Neural crest cell (in vitro differentiated cells): ENCODE measurements at regions not wholly inside any gene's neighbourhood (a gene's known extent, or its start where the extent isn't known, plus 50 kb on each side); places are given as distances from the start of the nearest gene placed in this dataset.
"Not testable (repeated sequence)": the region's sequence is repeated elsewhere in the genome, so short reads cannot be mapped to it uniquely, and the experiment has no call there.

Source experiments
- DNase-seq: peaks from one replicate; pipeline ENCODE4 v3.0.0; 2021; ENCODE audit warnings: low read depth, mixed read lengths, low spot score
- H3K27ac Mint-ChIP-seq: one replicate; pipeline ENCODE4 v1.8.0; 2021; ENCODE audit warnings: mild to moderate bottlenecking, mixed read lengths; ENCODE audit not compliant: unreplicated experiment
- H3K27me3 Mint-ChIP-seq: 2 replicates; pipeline ENCODE4 v1.8.0; 2021; ENCODE audit warnings: low read depth, mild to moderate bottlenecking, mixed read lengths
- H3K36me3 Mint-ChIP-seq: 2 replicates; pipeline ENCODE4 v1.8.0; 2021; ENCODE audit warnings: low read depth, mild to moderate bottlenecking, mixed read lengths
- H3K4me1 Mint-ChIP-seq: 2 replicates; pipeline ENCODE4 v1.8.0; 2021; ENCODE audit warnings: mixed read lengths
- H3K4me3 Mint-ChIP-seq: one replicate; pipeline ENCODE4 v1.8.0; 2021; ENCODE audit warnings: mild to moderate bottlenecking, mixed read lengths
- H3K9me3 Mint-ChIP-seq: 2 replicates; pipeline ENCODE4 v1.8.0; 2021; ENCODE audit warnings: mixed read lengths
- CTCF ChIP-seq: fragments of 200-600 bp; sonication (generic); conservative IDR thresholded peaks from 2 replicates; pipeline ENCODE4 v1.5.0; 2021; ENCODE audit warnings: antibody characterized with exemption, mild to moderate bottlenecking

- DNase-seq: no peak
- H3K27ac Mint-ChIP-seq: no peak overlapping the region
- H3K4me1 Mint-ChIP-seq: no peaks in the 10 kb centered on the region
- H3K4me3 Mint-ChIP-seq: no peak overlapping the region
- no peak for TF ChIP-seq CTCF
- H3K27me3 Mint-ChIP-seq: no peaks in the 10 kb centered on the region
- H3K36me3 Mint-ChIP-seq: no peaks in the 10 kb centered on the region
- peaks cover 13% of the 10 kb centered on the region for H3K9me3 Mint-ChIP-seq
Observed at GRCh38 chr4:180356766-180357165, 1886.4 kb upstream of the TENM3 start.

DNA sequence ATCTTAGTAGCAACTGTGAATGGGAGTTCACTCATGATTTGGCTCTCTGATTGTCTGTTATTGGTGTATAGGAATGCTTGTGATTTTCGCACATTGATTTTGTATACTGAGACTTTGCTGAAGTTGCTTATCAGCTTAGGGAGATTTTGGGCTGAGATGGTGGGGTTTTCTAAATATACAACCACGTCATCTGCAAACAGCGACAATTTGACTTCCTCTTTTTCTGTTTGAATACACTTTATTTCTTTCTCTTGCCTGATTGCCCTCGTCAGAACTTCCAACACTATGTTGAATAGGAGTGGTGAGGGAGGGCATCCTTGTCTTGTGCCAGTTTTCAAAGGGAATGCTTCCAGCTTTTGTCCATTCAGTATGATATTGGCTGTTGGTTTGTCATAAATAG is 1883.1 kb upstream of the TENM3 start:
- not testable (repeated sequence) for H3K27ac Mint-ChIP-seq, H3K9me3 Mint-ChIP-seq, DNase-seq

DNA sequence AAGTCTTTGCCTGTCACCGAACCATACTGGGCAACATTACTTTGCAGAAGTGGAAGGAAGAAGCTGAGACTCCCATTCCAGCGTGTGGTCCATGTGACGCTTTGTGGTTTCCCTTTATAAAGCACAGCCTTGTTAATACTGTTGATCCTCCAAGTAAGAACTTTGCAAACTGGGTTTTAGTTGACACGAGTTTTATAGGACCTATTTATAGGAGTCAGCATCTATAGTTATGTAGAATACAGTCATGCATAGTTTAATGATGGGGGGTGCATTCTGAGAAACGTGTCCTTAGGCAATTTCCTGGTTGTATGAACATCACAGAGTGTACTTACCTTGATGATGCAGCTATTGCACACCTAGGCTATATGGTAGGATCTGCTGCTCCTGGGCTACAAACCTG is 1879.4 kb upstream of the TENM3 start:
- TF ChIP-seq CTCF: no peak
- no peak overlapping the region for H3K4me3 Mint-ChIP-seq
- H3K27ac Mint-ChIP-seq: no peak overlapping the region
- no peaks in the 10 kb centered on the region for H3K36me3 Mint-ChIP-seq
- H3K27me3 Mint-ChIP-seq: no peaks in the 10 kb centered on the region
- DNase-seq: no peak
- no peaks in the 10 kb centered on the region for H3K4me1 Mint-ChIP-seq
- peaks cover 8% of the 10 kb centered on the region for H3K9me3 Mint-ChIP-seq

More for the DNA sequence above, 1883.1 kb upstream of the TENM3 start:
- H3K4me3 Mint-ChIP-seq, H3K36me3 Mint-ChIP-seq, H3K27me3 Mint-ChIP-seq, H3K4me1 Mint-ChIP-seq: not testable (repeated sequence)

- H3K27me3 Mint-ChIP-seq: no peaks in the 10 kb centered on the region
- H3K36me3 Mint-ChIP-seq: no peaks in the 10 kb centered on the region
- no peak for DNase-seq
- TF ChIP-seq CTCF: no peak
- H3K27ac Mint-ChIP-seq: no peak overlapping the region
- H3K4me3 Mint-ChIP-seq: no peak overlapping the region
- no peaks in the 10 kb centered on the region for H3K4me1 Mint-ChIP-seq
- H3K9me3 Mint-ChIP-seq: no peaks in the 10 kb centered on the region
Observed at GRCh38 chr4:180372691-180373090, 1870.5 kb upstream of the TENM3 start.

GRCh38 chr4:180377741-180378140 is 1865.5 kb upstream of the TENM3 start:
- Mint-ChIP-seq H3K36me3 (no peaks in the 10 kb centered on the region), H3K4me3 (no peak overlapping the region), H3K27ac (no peak overlapping the region), H3K27me3 (no peaks in the 10 kb centered on the region), H3K4me1 (no peaks in the 10 kb centered on the region), H3K9me3 (no peaks in the 10 kb centered on the region)
- no peak for DNase-seq
- no peak for TF ChIP-seq CTCF

- H3K27ac Mint-ChIP-seq: no peak overlapping the region
- H3K27me3 Mint-ChIP-seq: no peaks in the 10 kb centered on the region
- no peaks in the 10 kb centered on the region for H3K4me1 Mint-ChIP-seq
- DNase-seq: no peak
- no peak for TF ChIP-seq CTCF
- H3K36me3 Mint-ChIP-seq: no peaks in the 10 kb centered on the region
- H3K9me3 Mint-ChIP-seq: peaks cover 3% of the 10 kb centered on the region
- H3K4me3 Mint-ChIP-seq: no peak overlapping the region
Observed at GRCh38 chr4:180380733-180381132, 1862.5 kb upstream of the TENM3 start.
